ENCODE measurements at regions not wholly inside any gene's neighbourhood (a gene's known extent, or its start where the extent isn't known, plus 50 kb on each side); places are given as distances from the start of the nearest gene placed in this dataset.

GRCh38 chr7:19617901-19618300, 90.9 kb downstream of the POLR1F start:
- no peaks in the 10 kb centered on the region for H3K4me1 ChIP-seq
- no peaks in the 10 kb centered on the region for H3K27me3 ChIP-seq
- H3K36me3 ChIP-seq: no peaks in the 10 kb centered on the region
- H3K9me3 ChIP-seq: no peaks in the 10 kb centered on the region
- intact Hi-C loops (cut with DNase I; ENCODE audit: low total_unique reads): no loop called here
- TF ChIP-seq POLR2A (IDR thresholded peaks at IDR 0.05) (no peak), POLR2AphosphoS5 (IDR thresholded peaks at IDR 0.05) (no peak), EP300 (IDR thresholded peaks at IDR 0.05) (no peak), CTCF (IDR thresholded peaks at IDR 0.05) (no peak)
- WGBS, 5 donors: 36 to 53% (median 48%) methylated on average over 2 of the region's 2 CpGs
- no peak overlapping the region for H3K27ac ChIP-seq
- peak in 1 of 2 donors; percentile 36 for DNase-seq
- no peak overlapping the region for H3K4me3 ChIP-seq

GRCh38 chr7:19610194-19610943, 98.5 kb downstream of the POLR1F start:
- DNase-seq: no peak
- Histone ChIP-seq H3K27me3 (no peaks in the 10 kb centered on the region), H3K9me3 (peaks cover 0 to 14% (median 3%) of the 10 kb centered on the region in 4 donors), H3K4me3 (no peak overlapping the region), H3K27ac (no peak overlapping the region), H3K36me3 (no peaks in the 10 kb centered on the region), H3K4me1 (no peaks in the 10 kb centered on the region)
- TF ChIP-seq POLR2A (IDR thresholded peaks at IDR 0.05) (no peak), EP300 (IDR thresholded peaks at IDR 0.05) (no peak), CTCF (IDR thresholded peaks at IDR 0.05) (no peak), POLR2AphosphoS5 (IDR thresholded peaks at IDR 0.05) (no peak)
- intact Hi-C loops (cut with DNase I; ENCODE audit: low total_unique reads): no loop called here

GRCh38 chr7:19589446-19589845, 119.4 kb downstream of the POLR1F start:
- Histone ChIP-seq H3K36me3 (no peaks in the 10 kb centered on the region), H3K27ac (no peak overlapping the region), H3K27me3 (no peaks in the 10 kb centered on the region), H3K4me1 (no peaks in the 10 kb centered on the region), H3K9me3 (peaks cover 0 to 6% (median 0%) of the 10 kb centered on the region in 4 donors), H3K4me3 (no peak overlapping the region)
- 72 to 86% (median 84%) methylated on average over 3 of the region's 3 CpGs for WGBS, 5 donors
- DNase-seq: no peak
- TF ChIP-seq POLR2AphosphoS5 (IDR thresholded peaks at IDR 0.05): no peak
- no peak for TF ChIP-seq POLR2A (IDR thresholded peaks at IDR 0.05)
- no peak for TF ChIP-seq CTCF (IDR thresholded peaks at IDR 0.05)
- no peak for TF ChIP-seq EP300 (IDR thresholded peaks at IDR 0.05)
- intact Hi-C loops (cut with DNase I; ENCODE audit: low total_unique reads): no loop called here

GRCh38 chr7:19587291-19587690, 121.5 kb downstream of the POLR1F start:
- Histone ChIP-seq H3K27me3 (no peaks in the 10 kb centered on the region), H3K9me3 (peaks cover 0 to 6% (median 0%) of the 10 kb centered on the region in 4 donors), H3K4me1 (no peaks in the 10 kb centered on the region), H3K36me3 (no peaks in the 10 kb centered on the region), H3K27ac (no peak overlapping the region), H3K4me3 (no peak overlapping the region)
- intact Hi-C loops (cut with DNase I; ENCODE audit: low total_unique reads): no loop called here
- WGBS, 5 donors: 31 to 70% (median 45%) methylated on average over 2 of the region's 2 CpGs
- TF ChIP-seq POLR2A (IDR thresholded peaks at IDR 0.05) (no peak), POLR2AphosphoS5 (IDR thresholded peaks at IDR 0.05) (no peak), CTCF (IDR thresholded peaks at IDR 0.05) (no peak), EP300 (IDR thresholded peaks at IDR 0.05) (no peak)
- DNase-seq: no peak
